ENCODE measurements at regions not wholly inside any gene's neighbourhood (a gene's known extent, or its start where the extent isn't known, plus 50 kb on each side); places are given as distances from the start of the nearest gene placed in this dataset.

DNA sequence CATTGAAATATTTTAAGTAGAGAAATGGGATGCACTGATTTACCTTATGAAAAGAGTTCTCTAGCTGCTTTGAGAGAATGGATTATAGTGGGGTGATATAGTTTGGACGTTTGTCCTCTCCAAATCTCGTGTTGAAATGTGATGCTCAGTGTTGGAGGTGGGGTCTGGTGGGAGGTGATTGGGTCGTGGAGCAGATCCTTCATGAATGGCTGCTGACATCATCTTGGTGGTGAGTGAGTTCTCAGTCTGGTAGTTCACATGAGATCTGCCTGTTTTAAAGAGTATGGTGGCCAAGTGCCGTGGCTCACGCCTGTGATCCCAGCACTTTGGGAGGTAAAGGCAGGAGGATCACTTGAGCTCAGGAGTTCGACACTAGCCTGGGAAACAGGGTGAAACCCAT is 58.7 kb upstream of the SH3RF3 start:
- Mint-ChIP-seq H3K36me3 (peaks cover 4% of the 10 kb centered on the region), H3K27ac (no peak overlapping the region), H3K4me3 (no peak overlapping the region), H3K27me3 (peaks cover 3% of the 10 kb centered on the region), H3K4me1 (ENCODE audit: low read depth) (peaks cover 2% of the 10 kb centered on the region), H3K9me3 (peaks cover 4% of the 10 kb centered on the region)
- DNase-seq, result no peak
- intact Hi-C loops (cut with micrococcal nuclease), result no loop called here
- CTCF ChIA-PET, result no interaction called here
- POLR2A ChIA-PET, result no interaction called here

DNA sequence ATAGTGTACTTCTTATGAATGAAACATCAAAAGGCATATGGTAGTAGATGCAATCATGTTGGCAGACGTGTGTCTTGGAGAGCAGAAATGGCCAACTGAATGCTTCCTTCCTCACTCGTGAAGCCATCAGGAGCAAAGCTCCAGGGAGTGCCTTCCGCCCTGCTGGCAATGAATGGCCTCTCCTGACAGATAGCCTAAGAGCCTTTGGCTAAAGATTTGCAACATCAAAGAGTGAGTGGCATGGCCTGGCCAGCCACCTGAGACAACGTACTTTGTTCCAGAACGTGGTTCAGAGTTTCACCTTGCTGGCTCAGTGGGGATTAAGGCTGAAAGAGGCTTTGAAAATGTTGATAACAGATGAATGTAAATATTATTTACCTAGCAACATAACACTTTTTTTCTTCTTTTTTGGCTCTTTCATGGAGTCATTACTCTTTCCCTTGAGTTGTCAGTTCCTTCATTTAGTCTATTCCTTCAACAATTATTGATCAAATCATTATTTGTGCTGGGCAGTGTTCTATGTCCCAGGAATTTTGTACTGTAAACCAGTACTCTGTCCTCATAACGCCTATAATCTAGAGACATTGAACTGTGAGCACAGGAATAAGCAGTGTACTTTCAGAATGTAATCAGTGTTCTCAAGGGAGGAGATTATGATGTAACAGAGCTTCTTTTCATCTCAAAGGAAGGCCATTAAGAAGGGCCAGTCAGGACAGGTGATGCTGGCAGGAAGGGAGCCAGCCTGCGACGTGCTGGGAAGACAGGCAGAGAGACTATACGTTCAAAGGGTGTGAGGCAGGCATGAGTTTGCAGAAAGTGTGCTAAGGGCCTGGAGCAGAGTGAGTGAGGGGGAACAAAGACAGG is 59.4 kb upstream of the SH3RF3 start:
- H3K4me3 Mint-ChIP-seq, result no peak overlapping the region
- H3K4me1 Mint-ChIP-seq (ENCODE audit: low read depth), result no peaks in the 10 kb centered on the region
- peaks cover 4% of the 10 kb centered on the region for H3K9me3 Mint-ChIP-seq
- peaks cover 4% of the 10 kb centered on the region for H3K27me3 Mint-ChIP-seq
- ChIA-PET CTCF (no interaction called here), POLR2A (no interaction called here)
- intact Hi-C loops (cut with micrococcal nuclease), result no loop called here
- no peak for DNase-seq
- H3K27ac Mint-ChIP-seq, result no peak overlapping the region
- H3K36me3 Mint-ChIP-seq, result peaks cover 4% of the 10 kb centered on the region

DNA sequence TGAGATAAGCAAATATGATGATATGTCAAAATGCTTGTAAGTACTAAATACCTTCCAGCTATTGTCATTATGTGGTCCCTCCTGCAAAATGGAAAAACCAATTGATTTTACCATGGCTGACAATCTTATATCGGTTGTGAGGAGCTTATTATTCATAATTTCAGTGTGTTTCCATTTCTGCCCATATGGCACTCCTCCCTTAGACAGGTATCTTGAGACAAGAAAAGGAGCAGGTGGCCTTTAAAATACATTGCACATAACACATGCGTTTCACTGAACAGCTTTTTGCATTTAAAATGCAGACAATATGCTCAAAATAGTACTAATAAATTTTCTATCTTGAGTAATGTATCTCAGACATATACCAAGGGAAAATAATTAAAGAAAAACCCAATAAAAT is 60.2 kb upstream of the SH3RF3 start:
- Mint-ChIP-seq H3K9me3 (peaks cover 4% of the 10 kb centered on the region), H3K36me3 (peaks cover 4% of the 10 kb centered on the region), H3K27me3 (peaks cover 4% of the 10 kb centered on the region), H3K4me3 (no peak overlapping the region), H3K4me1 (ENCODE audit: low read depth) (no peaks in the 10 kb centered on the region), H3K27ac (no peak overlapping the region)
- CTCF ChIA-PET, result no interaction called here
- POLR2A ChIA-PET, result no interaction called here
- DNase-seq, result no peak
- intact Hi-C loops (cut with micrococcal nuclease), result no loop called here

DNA sequence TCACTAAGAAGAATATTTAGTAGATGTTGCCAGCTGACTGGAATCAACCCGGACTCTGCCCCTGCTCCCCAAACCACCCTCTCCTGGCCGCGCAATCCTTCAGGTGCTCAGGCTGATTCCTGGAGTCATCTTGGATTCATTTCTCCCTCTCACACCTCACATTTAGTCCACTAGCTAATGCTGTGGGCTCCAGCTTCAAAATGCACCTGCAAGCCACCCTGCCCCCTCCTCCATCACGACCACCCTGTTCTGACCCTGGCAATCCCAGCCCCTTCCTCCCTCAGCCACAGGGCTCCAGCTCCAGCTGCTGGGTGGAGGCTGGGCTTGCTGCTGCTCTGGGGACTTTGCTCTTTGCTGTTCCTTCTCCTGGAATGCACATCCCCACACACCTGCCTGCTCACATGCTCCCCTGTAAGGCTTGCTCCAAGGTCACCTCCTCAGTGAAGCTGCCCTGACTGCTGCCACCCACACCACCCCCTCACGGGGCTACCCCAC is 61.3 kb upstream of the SH3RF3 start:
- CTCF ChIA-PET, result no interaction called here
- Mint-ChIP-seq H3K4me1 (ENCODE audit: low read depth) (peaks cover 6% of the 10 kb centered on the region), H3K27ac (no peak overlapping the region), H3K27me3 (peaks cover 2% of the 10 kb centered on the region), H3K4me3 (no peak overlapping the region), H3K9me3 (no peaks in the 10 kb centered on the region), H3K36me3 (peaks cover under 1% of the 10 kb centered on the region)
- POLR2A ChIA-PET, result no interaction called here
- intact Hi-C loops (cut with micrococcal nuclease), result no loop called here
- no peak for DNase-seq

DNA sequence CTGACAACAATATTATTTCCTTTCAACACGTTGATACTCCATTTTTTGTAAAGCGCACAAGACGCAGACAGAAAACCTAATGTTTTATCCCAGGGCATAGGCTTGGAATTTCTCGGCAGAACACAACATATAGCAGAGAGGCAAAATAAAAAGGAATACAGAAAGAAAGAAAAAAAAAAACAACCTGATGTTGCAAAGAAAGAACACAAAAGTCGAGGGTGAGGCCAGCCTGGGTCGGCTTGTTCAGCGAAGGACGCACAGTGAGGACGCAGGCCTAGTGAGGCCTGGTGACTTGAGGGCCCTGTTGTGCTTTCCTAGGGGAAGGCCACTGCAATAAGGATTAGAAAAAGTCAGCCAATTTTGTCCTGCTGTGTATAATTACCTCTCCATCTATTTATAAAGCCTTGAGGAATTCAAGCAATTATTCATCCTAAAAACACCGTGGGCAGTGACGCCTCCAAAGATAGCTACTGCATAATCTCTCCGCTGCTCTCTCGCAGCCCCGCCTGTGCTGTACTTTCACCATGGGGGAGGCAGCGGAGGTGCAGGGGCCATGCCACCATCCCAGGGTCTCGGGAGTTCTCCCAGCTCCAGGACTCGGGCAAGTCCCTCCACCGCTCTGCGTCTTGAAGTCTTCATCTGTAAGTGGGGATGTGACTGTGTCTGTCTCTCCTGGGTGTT is 61.9 kb upstream of the SH3RF3 start:
- no peak overlapping the region for H3K27ac Mint-ChIP-seq
- no peaks in the 10 kb centered on the region for H3K9me3 Mint-ChIP-seq
- ChIA-PET POLR2A (no interaction called here), CTCF (no interaction called here)
- intact Hi-C loops (cut with micrococcal nuclease), result no loop called here
- no peak for DNase-seq
- peaks cover 6% of the 10 kb centered on the region for H3K4me1 Mint-ChIP-seq (ENCODE audit: low read depth)
- H3K36me3 Mint-ChIP-seq, result no peaks in the 10 kb centered on the region
- H3K27me3 Mint-ChIP-seq, result peaks cover 2% of the 10 kb centered on the region
- H3K4me3 Mint-ChIP-seq, result no peak overlapping the region

DNA sequence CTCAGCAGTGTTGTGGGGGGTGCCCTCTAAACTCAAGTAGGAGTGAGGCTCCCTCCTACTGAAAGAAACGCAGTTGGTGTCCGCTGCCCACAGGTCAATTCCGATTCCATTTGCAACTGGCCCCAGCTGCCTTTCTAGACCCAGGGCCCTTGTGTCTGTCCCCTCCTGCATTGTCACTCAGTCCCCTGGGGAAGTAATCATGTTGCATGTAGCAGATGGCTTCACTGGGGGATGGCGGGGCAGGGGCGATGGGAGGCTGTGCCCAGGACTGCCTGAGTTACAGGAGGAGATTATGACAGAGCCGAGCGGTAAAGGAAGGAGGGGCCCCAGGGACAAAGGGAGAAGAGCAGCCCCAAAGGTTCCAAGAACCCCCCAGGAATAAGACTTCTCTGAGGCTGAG is 62.5 kb upstream of the SH3RF3 start:
- Mint-ChIP-seq H3K9me3 (no peaks in the 10 kb centered on the region), H3K36me3 (no peaks in the 10 kb centered on the region), H3K27me3 (peaks cover 2% of the 10 kb centered on the region), H3K4me3 (no peak overlapping the region), H3K4me1 (ENCODE audit: low read depth) (peaks cover 6% of the 10 kb centered on the region), H3K27ac (no peak overlapping the region)
- ChIA-PET POLR2A (no interaction called here), CTCF (no interaction called here)
- intact Hi-C loops (cut with micrococcal nuclease), result no loop called here
- no peak for DNase-seq

DNA sequence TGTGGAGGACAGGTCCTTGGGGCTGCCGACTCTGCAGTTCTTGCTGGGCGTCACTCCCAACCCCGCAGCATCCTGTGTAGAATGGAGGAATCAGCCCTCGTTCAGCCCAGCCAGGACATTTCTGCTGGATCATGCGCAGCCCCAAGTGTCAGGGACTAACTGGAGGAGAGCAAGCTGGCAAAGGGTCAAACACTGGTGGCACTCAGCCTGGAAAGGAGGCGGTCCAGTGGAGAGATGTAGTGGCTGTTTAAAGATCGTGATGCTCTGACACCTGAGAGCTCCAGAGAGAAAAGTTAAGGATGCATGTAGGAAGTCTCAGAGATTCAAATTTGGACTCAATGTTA is 63.6 kb upstream of the SH3RF3 start:
- POLR2A ChIA-PET, result no interaction called here

DNA sequence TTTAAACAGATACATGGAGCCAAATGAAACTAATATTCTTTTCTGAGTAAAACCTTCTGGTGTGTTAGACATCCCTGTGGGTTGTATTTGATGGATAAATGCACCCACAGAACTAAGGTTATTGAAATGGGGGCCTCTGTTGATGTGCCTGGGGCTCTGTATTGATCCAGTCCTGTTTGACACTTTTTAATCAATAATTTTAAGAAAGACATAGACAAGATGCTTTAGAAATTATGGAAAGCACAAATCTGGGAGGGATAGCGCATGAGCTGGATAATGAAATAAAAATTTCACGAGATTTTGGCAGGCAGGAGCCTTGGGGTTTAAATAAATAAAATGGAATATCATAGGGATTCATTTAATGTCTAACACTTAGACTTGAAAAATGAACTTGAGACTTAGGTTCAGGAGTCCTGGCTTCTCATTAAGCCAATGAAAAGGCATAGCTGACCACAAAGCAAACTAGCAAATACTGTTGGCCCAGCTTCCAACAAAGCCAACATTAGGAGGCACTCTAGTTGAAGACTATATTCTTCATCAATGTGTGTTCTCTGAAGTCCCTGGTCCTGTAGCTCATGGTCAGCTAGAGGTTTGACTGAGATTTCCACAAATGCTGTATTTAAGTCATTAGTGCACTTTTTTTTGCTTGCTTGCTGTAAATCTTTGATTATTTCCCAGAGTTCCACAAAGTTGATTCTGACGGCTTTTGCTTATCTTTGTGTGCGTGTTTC is 64.2 kb upstream of the SH3RF3 start:
- no peaks in the 10 kb centered on the region for H3K9me3 Mint-ChIP-seq
- H3K36me3 Mint-ChIP-seq, result no peaks in the 10 kb centered on the region
- H3K27me3 Mint-ChIP-seq, result peaks cover 2% of the 10 kb centered on the region
- intact Hi-C loops (cut with micrococcal nuclease), result no loop called here
- no peak overlapping the region for H3K4me3 Mint-ChIP-seq
- CTCF ChIA-PET, result no interaction called here
- POLR2A ChIA-PET, result no interaction called here
- no peak overlapping the region for H3K27ac Mint-ChIP-seq
- DNase-seq, result no peak
- H3K4me1 Mint-ChIP-seq (ENCODE audit: low read depth), result peaks cover 6% of the 10 kb centered on the region

More for the DNA sequence above, 63.6 kb upstream of the SH3RF3 start:
- H3K4me3 Mint-ChIP-seq, result no peak overlapping the region
- H3K36me3 Mint-ChIP-seq, result no peaks in the 10 kb centered on the region
- no peak overlapping the region for H3K27ac Mint-ChIP-seq
- CTCF ChIA-PET, result no interaction called here
- no peak for DNase-seq
- H3K4me1 Mint-ChIP-seq (ENCODE audit: low read depth), result peaks cover 6% of the 10 kb centered on the region
- intact Hi-C loops (cut with micrococcal nuclease), result no loop called here
- no peaks in the 10 kb centered on the region for H3K9me3 Mint-ChIP-seq
- peaks cover 2% of the 10 kb centered on the region for H3K27me3 Mint-ChIP-seq

DNA sequence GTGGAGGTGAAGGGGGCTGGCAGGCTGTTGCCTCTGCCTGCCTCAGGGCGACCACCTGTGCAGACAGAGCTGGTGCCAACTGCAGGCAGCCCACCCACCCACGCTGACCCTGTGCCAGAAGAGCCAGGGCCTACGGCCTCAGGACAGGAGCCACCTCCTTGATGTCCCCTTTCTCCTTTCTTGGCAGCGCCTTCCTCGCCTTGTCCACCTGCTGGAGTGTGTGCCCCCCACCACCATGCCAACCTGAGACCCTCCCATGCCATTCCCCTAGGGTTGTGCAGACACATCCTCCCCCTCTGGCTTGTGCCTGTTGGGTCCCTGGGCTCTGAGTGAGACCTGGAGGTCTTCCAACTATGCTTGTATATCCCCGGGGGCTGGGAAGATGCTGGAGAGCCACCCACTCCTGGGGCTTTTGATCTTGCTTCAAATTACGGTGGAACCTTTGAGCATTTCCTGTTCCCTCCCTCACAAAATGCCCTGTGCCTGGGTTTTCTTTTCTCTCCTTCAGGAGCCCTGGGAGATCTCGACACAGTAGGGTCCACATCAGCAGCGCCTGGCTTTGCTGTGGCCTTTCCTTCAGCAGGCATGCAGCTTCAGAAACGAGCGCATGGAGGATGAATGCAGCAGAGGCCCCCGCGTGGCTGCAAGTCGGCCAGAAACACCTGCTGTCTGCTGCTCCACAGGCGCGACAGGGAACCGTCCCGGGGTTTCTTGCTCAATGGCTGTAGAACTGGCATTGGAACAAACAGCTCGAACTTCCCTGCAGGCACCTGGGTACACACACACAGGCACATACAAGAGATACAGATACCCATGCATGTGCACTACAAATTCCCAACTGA is 65.9 kb upstream of the SH3RF3 start:
- H3K27me3 Mint-ChIP-seq, result peaks cover 2% of the 10 kb centered on the region
- intact Hi-C loops (cut with micrococcal nuclease), result no loop called here
- no peaks in the 10 kb centered on the region for H3K36me3 Mint-ChIP-seq
- no peak for DNase-seq
- H3K4me3 Mint-ChIP-seq, result no peak overlapping the region
- peaks cover 10% of the 10 kb centered on the region for H3K4me1 Mint-ChIP-seq (ENCODE audit: low read depth)
- ChIA-PET CTCF (no interaction called here), POLR2A (no interaction called here)
- no peaks in the 10 kb centered on the region for H3K9me3 Mint-ChIP-seq
- H3K27ac Mint-ChIP-seq, result no peak overlapping the region

DNA sequence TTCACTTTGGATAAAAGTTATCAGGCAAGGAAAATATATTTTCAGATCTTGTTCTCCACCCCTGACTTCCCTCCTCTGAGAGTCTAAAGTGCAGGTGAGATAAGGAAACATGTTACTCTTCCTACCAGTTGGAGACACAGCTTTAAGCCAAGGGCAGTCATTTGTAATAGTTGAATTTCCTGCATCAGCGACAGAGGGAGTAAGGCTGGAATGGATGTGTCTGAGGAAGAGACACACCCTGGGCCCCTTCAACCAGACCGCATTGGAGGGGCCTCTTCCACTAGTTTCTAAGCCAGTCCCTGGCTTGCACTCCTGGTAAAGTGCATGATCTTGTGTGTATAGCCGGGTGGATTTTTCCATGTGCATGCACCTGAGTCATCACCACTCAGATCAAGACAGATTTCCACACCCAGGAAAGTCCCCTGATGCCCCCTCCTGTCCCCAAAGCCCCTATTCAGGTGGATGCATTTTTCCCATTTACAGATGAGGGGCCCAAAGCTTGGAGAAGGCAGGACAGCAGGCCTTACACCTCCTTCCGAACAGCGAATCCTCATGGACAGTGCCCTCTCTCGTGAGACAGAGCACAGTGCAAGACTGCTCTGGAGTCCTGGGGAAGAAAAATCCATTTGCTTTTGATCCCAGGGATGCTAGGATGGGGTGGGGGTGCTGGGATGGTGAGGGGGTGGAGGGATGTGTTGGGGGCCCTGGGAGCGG is 66.7 kb upstream of the SH3RF3 start:
- no peak for DNase-seq
- Mint-ChIP-seq H3K4me3 (no peak overlapping the region), H3K9me3 (no peaks in the 10 kb centered on the region), H3K36me3 (no peaks in the 10 kb centered on the region), H3K27ac (no peak overlapping the region), H3K27me3 (peaks cover 2% of the 10 kb centered on the region), H3K4me1 (ENCODE audit: low read depth) (peaks cover 16% of the 10 kb centered on the region)
- intact Hi-C loops (cut with micrococcal nuclease), result no loop called here
- POLR2A ChIA-PET, result no interaction called here
- CTCF ChIA-PET, result no interaction called here

DNA sequence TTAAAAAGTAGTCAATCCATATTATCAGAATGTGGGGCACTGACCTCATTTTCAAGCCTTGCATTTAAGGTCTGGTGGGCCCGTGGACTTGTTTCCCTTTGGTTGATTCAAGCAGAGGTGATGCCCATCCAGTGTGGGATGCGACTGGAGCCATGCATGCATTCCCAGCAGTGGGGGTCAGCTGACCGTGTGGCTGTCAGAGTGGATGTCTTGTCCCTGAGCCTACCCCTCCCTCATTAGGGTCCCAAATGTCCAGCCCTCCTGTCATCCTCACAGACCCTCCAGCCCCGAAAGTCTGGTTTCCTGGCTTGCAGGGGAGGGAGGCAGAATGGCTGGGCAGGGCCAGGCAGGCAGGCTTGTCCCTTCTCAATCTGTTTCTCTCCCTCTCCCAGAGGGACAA is 67.3 kb upstream of the SH3RF3 start:
- H3K4me1 Mint-ChIP-seq (ENCODE audit: low read depth), result peaks cover 20% of the 10 kb centered on the region
- no peak overlapping the region for H3K4me3 Mint-ChIP-seq
- H3K27ac Mint-ChIP-seq, result no peak overlapping the region
- CTCF ChIA-PET, result no interaction called here
- intact Hi-C loops (cut with micrococcal nuclease), result no loop called here
- POLR2A ChIA-PET, result no interaction called here
- no peaks in the 10 kb centered on the region for H3K9me3 Mint-ChIP-seq
- DNase-seq, result no peak
- no peaks in the 10 kb centered on the region for H3K36me3 Mint-ChIP-seq
- peaks cover 2% of the 10 kb centered on the region for H3K27me3 Mint-ChIP-seq

DNA sequence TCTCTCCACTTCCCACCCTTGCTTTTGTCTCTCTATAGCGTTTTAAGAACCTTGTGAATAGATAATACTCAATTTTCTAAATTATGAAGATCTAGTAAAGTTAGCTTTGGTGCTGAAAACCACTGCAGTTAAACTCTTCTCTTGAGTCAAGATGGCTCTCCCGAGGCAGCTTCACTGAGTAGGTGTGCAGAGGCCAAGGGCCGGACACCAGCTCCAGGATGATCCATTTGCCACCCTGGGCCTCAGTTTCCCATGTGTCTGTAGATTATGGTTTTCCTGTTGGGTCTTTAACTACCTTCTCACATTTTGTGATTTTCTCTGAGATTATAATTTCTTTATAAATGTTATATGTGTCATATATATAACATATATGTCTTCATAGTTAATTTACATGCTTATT is 68.5 kb upstream of the SH3RF3 start:
- intact Hi-C loops (cut with micrococcal nuclease), result no loop called here

More for the DNA sequence above, 68.5 kb upstream of the SH3RF3 start:
- POLR2A ChIA-PET, result no interaction called here
- no peak overlapping the region for H3K4me3 Mint-ChIP-seq
- peaks cover 2% of the 10 kb centered on the region for H3K27me3 Mint-ChIP-seq
- H3K4me1 Mint-ChIP-seq (ENCODE audit: low read depth), result peaks cover 20% of the 10 kb centered on the region
- no peaks in the 10 kb centered on the region for H3K9me3 Mint-ChIP-seq
- no peak overlapping the region for H3K27ac Mint-ChIP-seq
- CTCF ChIA-PET, result no interaction called here
- DNase-seq, result no peak
- no peaks in the 10 kb centered on the region for H3K36me3 Mint-ChIP-seq
